ENCODE measurements at regions not wholly inside any gene's neighbourhood (a gene's known extent, or its start where the extent isn't known, plus 50 kb on each side); places are given as distances from the start of the nearest gene placed in this dataset.

- Histone ChIP-seq H3K27ac (no peak overlapping the region), H3K27me3 (no peaks in the 10 kb centered on the region), H3K4me1 (peaks cover 16% of the 10 kb centered on the region), H3K36me3 (replicated peaks in 1 of 2; ENCODE audit: insufficient read depth in 1 of 2, low read depth in 2 of 2) (no peaks in the 10 kb centered on the region), H3K4me3 (no peak overlapping the region), H3K9me3 (no peaks in the 10 kb centered on the region)
- no peak for DNase-seq
- WGBS, 2 donors: 75 to 78% methylated on average over 4 of the region's 4 CpGs
- TF ChIP-seq POLR2A (IDR thresholded peaks at IDR 0.05) (no peak), CTCF (IDR thresholded peaks at IDR 0.05) (no peak)
- no peak for ATAC-seq
- intact Hi-C loops (cut with DNase I): no loop called here
These were observed 155.5 kb upstream of the PCBD1 start for GRCh38 chr10:71043858-71044257.

GRCh38 chr10:71044720-71045119 is 156.4 kb upstream of the PCBD1 start:
- intact Hi-C loops (cut with DNase I): no loop called here
- TF ChIP-seq POLR2A (IDR thresholded peaks at IDR 0.05): no peak
- no peak for TF ChIP-seq CTCF (IDR thresholded peaks at IDR 0.05)
- no peak for ATAC-seq
- Histone ChIP-seq H3K4me3 (no peak overlapping the region), H3K4me1 (peaks cover 16% of the 10 kb centered on the region), H3K27me3 (no peaks in the 10 kb centered on the region), H3K27ac (no peak overlapping the region), H3K36me3 (replicated peaks in 1 of 2; ENCODE audit: insufficient read depth in 1 of 2, low read depth in 2 of 2) (no peaks in the 10 kb centered on the region), H3K9me3 (no peaks in the 10 kb centered on the region)
- WGBS, 2 donors: 34 to 48% methylated on average over 7 of the region's 7 CpGs
- peak in 3 of 4 donors; percentile 18 to 56 (median 27) for DNase-seq

- intact Hi-C loops (cut with DNase I): no loop called here
- no peak overlapping the region for H3K27ac ChIP-seq
- no peak overlapping the region for H3K4me3 ChIP-seq
- DNase-seq (peak in 3 of 4 donors; percentile 31 to 42 (median 31)), ATAC-seq (no peak)
- H3K27me3 ChIP-seq: no peaks in the 10 kb centered on the region
- no peaks in the 10 kb centered on the region for H3K9me3 ChIP-seq
- TF ChIP-seq POLR2A (IDR thresholded peaks at IDR 0.05): no peak
- no peak for TF ChIP-seq CTCF (IDR thresholded peaks at IDR 0.05)
- H3K36me3 ChIP-seq (replicated peaks in 1 of 2; ENCODE audit: insufficient read depth in 1 of 2, low read depth in 2 of 2): no peaks in the 10 kb centered on the region
- 39 to 59% methylated on average over 10 of the region's 10 CpGs for WGBS, 2 donors
- peaks cover 16% of the 10 kb centered on the region for H3K4me1 ChIP-seq
These were observed 156.9 kb upstream of the PCBD1 start for GRCh38 chr10:71045204-71045809.

- H3K4me1 ChIP-seq: peaks cover 16% of the 10 kb centered on the region
- no peaks in the 10 kb centered on the region for H3K27me3 ChIP-seq
- no peaks in the 10 kb centered on the region for H3K9me3 ChIP-seq
- no peak overlapping the region for H3K27ac ChIP-seq
- 74% methylated on average over 4 of the region's 4 CpGs; no CpG with 5 or more reads in 1 of the 2 donors for WGBS, 2 donors
- no peak overlapping the region for H3K4me3 ChIP-seq
- intact Hi-C loops (cut with DNase I): no loop called here
- no peaks in the 10 kb centered on the region for H3K36me3 ChIP-seq (replicated peaks in 1 of 2; ENCODE audit: insufficient read depth in 1 of 2, low read depth in 2 of 2)
- no peak for DNase-seq
- TF ChIP-seq CTCF (IDR thresholded peaks at IDR 0.05) (no peak), POLR2A (IDR thresholded peaks at IDR 0.05) (no peak)
- no peak for ATAC-seq
These were observed 157.6 kb upstream of the PCBD1 start for GRCh38 chr10:71045936-71046335.

GRCh38 chr10:71046747-71047146 is 158.4 kb upstream of the PCBD1 start:
- intact Hi-C loops (cut with DNase I): no loop called here
- Histone ChIP-seq H3K4me1 (peaks cover 16% of the 10 kb centered on the region), H3K4me3 (no peak overlapping the region), H3K27me3 (no peaks in the 10 kb centered on the region), H3K27ac (no peak overlapping the region), H3K36me3 (replicated peaks in 1 of 2; ENCODE audit: insufficient read depth in 1 of 2, low read depth in 2 of 2) (no peaks in the 10 kb centered on the region), H3K9me3 (no peaks in the 10 kb centered on the region)
- TF ChIP-seq POLR2A (IDR thresholded peaks at IDR 0.05) (no peak), CTCF (IDR thresholded peaks at IDR 0.05) (no peak)
- no peak for DNase-seq
- ATAC-seq: no peak
- WGBS, 2 donors: 84 to 85% methylated on average over 5 of the region's 5 CpGs
